Transverse colon (tissue), 4 donors: ENCODE measurements at regions not wholly inside any gene's neighbourhood (a gene's known extent, or its start where the extent isn't known, plus 50 kb on each side); places are given as distances from the start of the nearest gene placed in this dataset.

Source experiments
- DNase-seq: peaks from one replicate; pipeline ENCODE4 v3.0.0-alpha.2; 2019
- H3K27ac ChIP-seq, 4 donors: fragments of 200-600 bp; sonication (generic); 2 replicates each; pipeline ENCODE4 v1.5.1; 2016 to 2018; ENCODE audit warnings: inconsistent platforms in 4 of 4
- H3K27me3 ChIP-seq: fragments of 200-600 bp; sonication (generic); 2 replicates; pipeline ENCODE4 v1.5.1; 2017; ENCODE audit warnings: inconsistent platforms
- H3K36me3 ChIP-seq, 4 donors: fragments of 200-600 bp; sonication (generic); 2 replicates each; pipeline ENCODE4 v1.5.1; 2017 to 2019; ENCODE audit warnings: inconsistent platforms in 4 of 4
- H3K4me1 ChIP-seq, 4 donors: fragments of 200-600 bp; sonication (generic); 2 replicates each; pipeline ENCODE4 v1.5.1; 2017 to 2020; ENCODE audit warnings: inconsistent platforms in 4 of 4
- H3K4me3 ChIP-seq, 4 donors: fragments of 200-600 bp; sonication (generic); 1 replicate in 1 of 4; 2 replicates in 3 of 4; pipeline versions ENCODE4 v1.5.1 to v1.6.1; 2017 to 2019; ENCODE audit warnings: inconsistent platforms in 4 of 4
- H3K9me3 ChIP-seq, 2 donors: fragments of 200-600 bp; sonication (generic); 2 replicates each; pipeline ENCODE4 v1.5.1; 2017 to 2019; ENCODE audit warnings: inconsistent platforms in 2 of 2
- EP300 ChIP-seq: sonication (generic); formaldehyde crosslinking; IDR thresholded peaks from one replicate; pipeline ENCODE4 v1.6.1; 2017; ENCODE audit warnings: antibody characterized with exemption, low read depth
- POLR2A ChIP-seq: fragments of 450-650 bp; IDR thresholded peaks from one replicate; pipeline ENCODE4 v1.6.1; 2016; ENCODE audit warnings: antibody characterized with exemption, mild to moderate bottlenecking, moderate library complexity
- POLR2AphosphoS5 ChIP-seq, 3 donors: sonication (generic); formaldehyde crosslinking; IDR thresholded peaks; one replicate each; pipeline ENCODE4 v1.6.1; 2016; ENCODE audit warnings: antibody characterized with exemption in 3 of 3
- WGBS, 2 donors: methylation state at CpG; one replicate each; pipeline ENCODE4 v1.1.5; 2018; ENCODE audit warnings: low coverage in 1 of 2; 5-methylcytosine and 5-hydroxymethylcytosine counted together
- in situ Hi-C, 4 donors: fragments of 200-750 bp; cut with MboI; loops; one replicate each; pipeline versions ENCODE4 v1.15.0 to v1.15.1; 2017; ENCODE audit warnings: low sequenced_read_pairs in 3 of 4, low pct_ligation_motif_present in 1 of 4, low pct_unique_long_range_greater_than_20kb in 1 of 4
- intact Hi-C: fragments of 100-400 bp; cut with DNase I; formaldehyde crosslinking; loops from one replicate; pipeline ENCODE4 v1.15.1; 2023; ENCODE audit warnings: low total_unique reads
- TF ChIP-seq, protein P1 (sequence below), 5 experiments: fragments of 200-600 bp in 3 of 5; fragments of 450-650 bp in 2 of 5; sonication (generic) in 3 of 5; IDR thresholded peaks; 1 replicate in 2 of 5; 2 replicates in 3 of 5; pipeline ENCODE4 v1.5.1; 2016 to 2017; ENCODE audit warnings: antibody characterized with exemption in 5 of 5, inconsistent platforms in 3 of 5, mild to moderate bottlenecking in 2 of 5, moderate library complexity in 1 of 5

DNA sequence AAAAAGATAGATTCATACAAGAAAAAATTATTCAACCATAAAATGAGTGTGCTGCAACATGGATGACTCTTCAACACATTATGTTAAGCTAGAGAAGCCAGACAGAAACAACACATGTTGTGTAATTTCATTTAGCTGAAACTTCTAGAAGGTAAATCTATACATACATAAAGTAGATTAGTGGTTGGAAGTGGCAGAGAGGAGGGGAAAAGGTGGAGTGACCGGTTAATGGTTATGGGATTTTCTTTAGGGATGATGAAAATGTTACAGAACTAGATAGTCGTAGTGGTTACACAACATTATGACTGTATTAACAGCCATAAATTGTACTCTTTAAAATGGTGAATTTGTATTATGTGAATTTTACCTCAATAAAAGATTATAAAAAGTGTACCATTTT lies 304.1 kb upstream of the SLC35B3 start:
- 81 to 87% methylated on average over 2 of the region's 2 CpGs for WGBS, 2 donors

DNA sequence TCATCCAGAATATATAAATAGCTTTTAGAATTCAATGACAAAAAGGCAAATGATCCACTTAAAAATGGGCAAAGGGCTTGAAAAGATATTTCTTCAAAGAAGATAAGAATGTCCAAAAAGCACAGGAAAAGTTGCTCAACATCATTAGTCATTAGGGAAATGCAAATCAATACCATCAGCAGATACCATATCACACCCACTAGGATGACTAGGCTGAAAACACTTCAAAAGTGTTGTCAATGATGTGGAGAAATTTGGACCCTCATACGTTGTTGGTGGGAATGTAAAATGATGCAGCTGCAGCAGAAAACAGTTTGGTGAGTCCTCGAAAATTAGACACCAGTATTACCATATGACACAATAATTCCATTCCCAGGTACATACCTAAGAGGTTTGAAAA lies 303.6 kb upstream of the SLC35B3 start:
- H3K4me3 ChIP-seq, result no peak overlapping the region
- H3K36me3 ChIP-seq, result no peaks in the 10 kb centered on the region
- no peak overlapping the region for H3K27ac ChIP-seq
- in situ Hi-C loops (no loop called here), intact Hi-C loops (no loop called here)
- H3K27me3 ChIP-seq, result no peaks in the 10 kb centered on the region
- no peaks in the 10 kb centered on the region for H3K4me1 ChIP-seq
- no peak for DNase-seq
- 70 to 75% methylated on average over 2 of the region's 2 CpGs for WGBS, 2 donors
- TF ChIP-seq EP300 (no peak), POLR2A (no peak)
- peaks cover 0 to 5% of the 10 kb centered on the region in 2 donors for H3K9me3 ChIP-seq

More for the DNA sequence above, 304.1 kb upstream of the SLC35B3 start:
- Histone ChIP-seq H3K4me1 (no peaks in the 10 kb centered on the region), H3K9me3 (peaks cover 0 to 5% of the 10 kb centered on the region in 2 donors), H3K36me3 (no peaks in the 10 kb centered on the region), H3K4me3 (no peak overlapping the region), H3K27me3 (no peaks in the 10 kb centered on the region), H3K27ac (no peak overlapping the region)
- intact Hi-C loops, result no loop called here
- TF ChIP-seq, protein P1, sequence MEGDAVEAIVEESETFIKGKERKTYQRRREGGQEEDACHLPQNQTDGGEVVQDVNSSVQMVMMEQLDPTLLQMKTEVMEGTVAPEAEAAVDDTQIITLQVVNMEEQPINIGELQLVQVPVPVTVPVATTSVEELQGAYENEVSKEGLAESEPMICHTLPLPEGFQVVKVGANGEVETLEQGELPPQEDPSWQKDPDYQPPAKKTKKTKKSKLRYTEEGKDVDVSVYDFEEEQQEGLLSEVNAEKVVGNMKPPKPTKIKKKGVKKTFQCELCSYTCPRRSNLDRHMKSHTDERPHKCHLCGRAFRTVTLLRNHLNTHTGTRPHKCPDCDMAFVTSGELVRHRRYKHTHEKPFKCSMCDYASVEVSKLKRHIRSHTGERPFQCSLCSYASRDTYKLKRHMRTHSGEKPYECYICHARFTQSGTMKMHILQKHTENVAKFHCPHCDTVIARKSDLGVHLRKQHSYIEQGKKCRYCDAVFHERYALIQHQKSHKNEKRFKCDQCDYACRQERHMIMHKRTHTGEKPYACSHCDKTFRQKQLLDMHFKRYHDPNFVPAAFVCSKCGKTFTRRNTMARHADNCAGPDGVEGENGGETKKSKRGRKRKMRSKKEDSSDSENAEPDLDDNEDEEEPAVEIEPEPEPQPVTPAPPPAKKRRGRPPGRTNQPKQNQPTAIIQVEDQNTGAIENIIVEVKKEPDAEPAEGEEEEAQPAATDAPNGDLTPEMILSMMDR (IDR thresholded peaks at IDR 0.05), result no peak
- TF ChIP-seq EP300, result no peak
- no peak for TF ChIP-seq POLR2AphosphoS5 (IDR thresholded peaks at IDR 0.05)
- no peak for TF ChIP-seq POLR2A
- no peak for DNase-seq
- in situ Hi-C loops, result no loop called here

- H3K27ac ChIP-seq, result peak overlapping the region in 3 of 4 donors; percentile 56 to 62 (median 57)
- in situ Hi-C loops, result no loop called here
Measured at GRCh38 chr6:8736156-8736895, 301.0 kb upstream of the SLC35B3 start.

DNA sequence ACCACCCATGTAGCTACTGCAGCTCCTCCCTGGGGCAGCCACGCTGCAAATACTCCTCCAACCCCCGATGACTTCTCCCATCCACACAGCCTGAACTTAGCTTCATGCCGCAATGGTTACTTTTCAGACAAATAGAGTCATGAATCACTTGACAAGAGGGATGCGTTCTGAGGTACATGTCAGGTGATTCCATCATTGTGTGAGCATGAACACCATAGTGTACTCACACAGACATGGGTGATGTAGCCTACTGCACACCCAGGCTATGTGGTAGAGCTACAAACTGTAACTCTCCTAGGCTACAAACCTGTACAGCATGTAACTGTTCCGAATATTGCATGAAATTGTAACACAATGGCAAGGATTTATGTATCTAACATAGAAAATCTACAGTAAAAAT lies 298.5 kb upstream of the SLC35B3 start:
- 83 to 85% methylated on average over 2 to 5 of the region's 5 CpGs for WGBS, 2 donors
- Histone ChIP-seq H3K4me1 (no peaks in the 10 kb centered on the region), H3K27ac (no peak overlapping the region), H3K27me3 (no peaks in the 10 kb centered on the region), H3K4me3 (no peak overlapping the region), H3K9me3 (no peaks in the 10 kb centered on the region), H3K36me3 (no peaks in the 10 kb centered on the region)
- intact Hi-C loops (no loop called here), in situ Hi-C loops (no loop called here)
- DNase-seq, result no peak
- TF ChIP-seq, protein P1 (IDR thresholded peaks at IDR 0.05), result no peak

More at GRCh38 chr6:8736156-8736895, 301.0 kb upstream of the SLC35B3 start:
- peaks cover 0 to 2% of the 10 kb centered on the region in 2 donors for H3K9me3 ChIP-seq
- no peak for DNase-seq
- intact Hi-C loops, result no loop called here
- H3K27me3 ChIP-seq, result no peaks in the 10 kb centered on the region
- H3K4me3 ChIP-seq, result no peak overlapping the region
- H3K36me3 ChIP-seq, result no peaks in the 10 kb centered on the region
- WGBS, 2 donors, result 73 to 88% methylated on average over 3 to 7 of the region's 7 CpGs
- no peaks in the 10 kb centered on the region for H3K4me1 ChIP-seq
- TF ChIP-seq EP300, result no peak
- TF ChIP-seq POLR2AphosphoS5 (IDR thresholded peaks at IDR 0.05), result no peak
- TF ChIP-seq, protein P1 (IDR thresholded peaks at IDR 0.05), result no peak
- no peak for TF ChIP-seq POLR2A

- Histone ChIP-seq H3K4me3 (no peak overlapping the region), H3K9me3 (no peaks in the 10 kb centered on the region), H3K27ac (no peak overlapping the region), H3K27me3 (no peaks in the 10 kb centered on the region), H3K4me1 (no peaks in the 10 kb centered on the region), H3K36me3 (no peaks in the 10 kb centered on the region)
- whole genome bisulfite sequencing, 2 donors, result 47 to 69% methylated on average over 2 of the region's 2 CpGs
- intact Hi-C loops (no loop called here), in situ Hi-C loops (no loop called here)
- no peak for DNase-seq
- TF ChIP-seq POLR2AphosphoS5 (IDR thresholded peaks at IDR 0.05), result no peak
- TF ChIP-seq EP300, result no peak
- TF ChIP-seq POLR2A, result no peak
- TF ChIP-seq, protein P1 (IDR thresholded peaks at IDR 0.05), result no peak
Measured at GRCh38 chr6:8731874-8732273, 296.5 kb upstream of the SLC35B3 start.
